ENCODE measurements at regions not wholly inside any gene's neighbourhood (a gene's known extent, or its start where the extent isn't known, plus 50 kb on each side); places are given as distances from the start of the nearest gene placed in this dataset.

DNA sequence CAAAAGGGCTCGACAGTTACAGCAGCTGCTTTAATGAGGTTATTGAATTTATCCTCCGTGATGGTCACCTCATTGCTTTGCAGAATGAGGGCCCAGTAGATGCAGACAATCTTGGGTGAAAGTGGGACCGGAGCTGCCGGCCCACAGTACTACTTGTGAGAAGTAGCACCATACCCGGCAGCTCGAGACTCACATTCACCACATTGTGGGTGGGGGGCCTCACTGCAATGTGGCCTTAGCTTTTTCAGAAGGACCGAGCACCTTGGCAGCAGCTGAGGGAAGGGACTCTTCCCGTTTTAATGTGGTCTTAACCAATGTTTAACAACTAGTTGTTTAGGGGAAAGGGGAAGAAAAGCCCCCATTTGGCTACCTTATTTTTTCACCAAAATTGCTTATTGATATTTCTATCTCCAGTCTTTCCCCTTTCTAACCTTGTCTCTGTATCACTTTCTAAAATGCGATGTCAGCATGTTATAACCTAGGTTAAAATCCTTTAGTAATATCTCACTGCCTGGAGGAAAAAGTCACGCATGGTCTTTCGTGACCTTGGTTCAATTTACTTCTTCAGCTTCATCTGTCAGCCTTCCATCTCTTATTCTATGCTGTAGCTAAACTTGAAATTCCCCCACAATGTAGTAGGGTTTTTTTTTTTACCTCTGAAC lies 87.4 kb upstream of the PHYHIPL start:
- DNase-seq (ENCODE audit: low spot score): no peak

DNA sequence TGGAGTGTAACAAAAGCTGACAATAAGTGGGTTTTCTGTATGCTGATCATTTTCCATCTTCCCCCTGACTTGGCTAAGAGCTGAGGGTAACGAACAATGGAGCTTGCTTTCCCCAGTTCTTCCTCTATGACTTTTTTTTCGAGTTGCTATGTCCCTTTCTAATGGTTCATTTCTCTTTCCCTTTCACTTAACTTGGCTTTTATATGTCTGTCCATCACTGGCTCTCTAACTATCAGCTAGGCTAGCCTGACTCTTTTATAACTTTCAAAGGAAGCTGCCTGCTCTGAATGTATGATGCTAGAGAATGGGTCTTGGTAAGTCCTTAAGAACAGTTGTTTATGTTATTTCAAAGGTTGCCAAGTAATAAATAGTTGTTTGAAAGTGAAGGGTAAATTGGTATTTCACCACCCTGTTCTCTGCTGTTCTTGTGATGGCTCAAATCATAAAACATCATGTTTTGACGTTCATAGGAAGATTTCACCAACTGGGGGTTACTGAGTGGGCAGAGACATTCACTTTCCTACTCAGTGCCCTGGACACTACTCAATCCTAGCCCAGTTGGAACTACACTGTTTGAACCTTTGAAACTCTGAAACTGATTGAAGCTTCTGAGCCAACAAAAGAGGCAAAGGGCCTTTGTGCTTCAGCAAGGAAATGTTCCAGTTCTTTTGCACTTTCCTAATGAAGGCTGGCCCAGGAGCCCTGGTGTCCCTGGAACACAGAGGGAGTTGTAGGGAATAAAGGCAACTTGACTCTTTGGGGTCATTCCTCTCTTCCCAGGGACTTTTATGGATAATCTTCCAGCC lies 85.4 kb upstream of the PHYHIPL start:
- DNase-seq (ENCODE audit: low spot score): no peak

DNA sequence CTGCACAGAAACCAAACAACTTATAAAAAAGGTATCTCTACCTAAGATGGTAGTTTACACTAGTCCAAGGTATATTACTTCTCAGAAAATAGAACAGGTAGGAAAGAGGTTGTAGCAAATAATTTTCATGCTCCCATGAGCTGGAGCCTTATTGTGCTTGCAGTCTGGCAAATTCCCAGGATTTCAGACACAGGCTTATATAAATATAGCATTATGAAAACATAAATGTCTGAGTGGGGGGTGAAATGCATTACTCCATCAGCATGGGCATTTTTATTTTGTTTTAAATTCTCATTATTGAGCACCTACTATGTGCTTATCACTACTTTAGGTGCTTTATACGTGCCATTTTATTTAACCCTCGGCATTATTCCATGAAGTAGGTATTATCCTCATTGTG lies 83.0 kb upstream of the PHYHIPL start:
- no peak for DNase-seq (ENCODE audit: low spot score)

DNA sequence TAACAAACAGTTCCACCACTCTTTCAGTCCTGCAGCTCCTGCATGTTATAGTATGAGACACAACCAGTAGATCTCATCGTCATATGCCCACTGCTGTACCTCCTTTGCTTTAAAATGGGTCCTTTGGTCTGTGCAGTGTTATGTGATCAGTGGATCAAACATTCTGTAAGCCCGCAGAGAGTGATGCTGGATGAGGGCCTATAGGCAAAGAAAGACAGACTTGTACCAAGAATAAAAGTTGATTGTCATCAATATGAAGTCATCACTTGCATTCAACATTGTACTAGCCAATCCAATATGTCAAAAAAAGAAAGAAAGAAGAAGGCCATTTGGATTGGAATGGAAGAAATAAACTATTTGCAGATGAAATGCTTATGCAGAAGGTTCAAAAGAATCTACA lies 79.8 kb upstream of the PHYHIPL start:
- DNase-seq (ENCODE audit: low spot score): no peak

DNA sequence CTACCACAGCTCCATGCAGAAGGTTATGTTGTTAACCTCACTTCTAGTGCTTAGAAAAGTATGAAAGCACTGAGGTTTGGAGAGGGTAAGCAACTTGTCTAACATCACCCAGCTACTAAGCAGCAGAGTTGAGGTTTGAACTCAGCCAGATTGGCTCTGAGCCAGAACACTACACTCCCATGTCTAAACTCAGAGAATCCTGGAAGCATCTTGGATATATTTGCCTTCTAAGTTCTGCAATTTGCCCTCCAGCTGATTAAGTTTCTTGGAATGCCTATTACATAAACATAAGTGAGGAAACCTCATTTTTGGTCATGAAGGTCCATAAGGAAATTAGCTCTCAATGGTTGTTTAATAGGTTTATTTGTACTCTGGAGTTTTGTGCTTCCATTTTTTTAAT lies 78.1 kb upstream of the PHYHIPL start:
- no peak for DNase-seq (ENCODE audit: low spot score)

DNA sequence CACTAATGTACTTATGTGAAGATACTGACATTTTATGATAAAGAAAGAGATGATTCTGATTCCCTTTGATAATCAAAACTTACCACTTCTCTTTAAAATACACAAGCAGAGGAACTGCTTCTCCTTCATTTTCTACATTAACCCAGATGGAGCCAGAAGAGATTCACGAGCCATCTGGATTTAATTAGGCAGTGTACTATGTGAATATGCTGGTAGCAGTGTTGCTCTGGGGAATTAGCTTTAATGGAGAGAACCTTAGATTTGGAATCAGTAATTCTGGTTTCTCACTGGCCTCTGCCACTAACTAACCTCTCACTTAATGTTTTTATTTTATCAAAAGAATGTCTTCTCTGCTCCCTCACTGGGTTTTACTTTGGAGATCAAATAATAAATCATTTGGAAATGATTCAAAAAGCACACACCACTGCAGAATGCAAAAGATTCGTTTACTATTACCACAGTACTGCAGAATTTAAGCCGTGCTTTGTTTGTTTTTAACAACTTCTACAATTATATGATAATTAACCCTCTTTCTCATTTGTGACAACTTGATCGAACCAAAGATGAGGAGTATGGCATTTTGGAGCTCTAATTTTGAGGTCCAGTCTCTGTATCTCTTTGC lies 77.5 kb upstream of the PHYHIPL start:
- no peak for DNase-seq (ENCODE audit: low spot score)

DNA sequence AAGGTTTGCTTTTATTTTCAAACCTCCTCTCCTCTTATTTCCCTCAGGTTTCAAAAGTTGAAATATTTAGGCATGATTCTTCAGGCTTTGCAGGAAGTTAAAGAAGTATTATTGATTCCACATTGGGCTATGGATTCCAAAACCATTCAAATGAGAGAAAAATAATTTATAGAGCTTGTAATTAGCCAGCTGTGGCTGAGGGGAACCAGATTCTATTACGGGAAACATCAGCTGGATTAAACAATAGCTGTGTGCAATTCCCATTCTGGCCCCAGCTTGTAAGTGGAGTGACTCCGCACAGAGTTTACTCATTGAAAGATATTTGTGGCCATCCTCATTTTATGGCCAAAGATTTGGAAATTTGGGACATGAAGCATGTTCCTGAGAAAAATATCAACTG lies 77.0 kb upstream of the PHYHIPL start:
- no peak for DNase-seq (ENCODE audit: low spot score)

DNA sequence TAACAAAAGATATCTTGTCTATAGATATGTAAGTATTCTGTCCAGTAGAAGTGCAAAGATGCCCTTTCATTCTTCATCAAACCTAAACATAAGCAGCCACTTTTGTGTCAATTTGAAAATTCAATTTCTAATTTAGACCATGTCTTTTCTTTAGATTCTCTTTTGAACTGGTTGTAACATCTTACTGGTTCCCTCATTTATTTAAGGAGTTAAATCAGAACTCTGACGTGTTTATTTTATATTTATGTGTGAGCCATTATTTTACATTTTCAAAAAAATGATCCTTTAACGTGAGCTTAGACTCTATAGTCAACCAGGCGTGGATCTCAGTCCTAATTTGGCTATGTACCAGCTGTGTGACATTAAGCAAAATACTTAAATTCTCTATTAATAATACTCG lies 74.0 kb upstream of the PHYHIPL start:
- no peak for DNase-seq (ENCODE audit: low spot score)

DNA sequence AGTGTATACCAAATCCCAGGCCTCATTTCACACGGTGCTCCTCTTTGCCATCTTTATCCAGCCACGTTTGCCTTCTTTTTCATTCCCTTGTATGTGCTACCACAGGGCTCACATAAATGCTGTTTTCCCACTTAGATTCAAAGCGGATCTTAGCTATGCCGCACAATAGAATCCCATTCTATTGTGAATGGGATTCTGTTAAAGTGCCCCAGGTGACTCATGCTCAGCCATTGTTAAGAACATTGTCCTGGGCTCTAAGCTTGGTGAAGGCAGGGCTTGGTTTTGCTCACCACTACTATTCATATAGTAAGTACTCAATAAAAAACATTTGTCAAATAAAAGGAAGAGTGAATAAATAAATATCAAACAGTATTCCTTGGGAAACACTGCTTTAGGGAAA lies 72.3 kb upstream of the PHYHIPL start:
- DNase-seq (ENCODE audit: low spot score): no peak

DNA sequence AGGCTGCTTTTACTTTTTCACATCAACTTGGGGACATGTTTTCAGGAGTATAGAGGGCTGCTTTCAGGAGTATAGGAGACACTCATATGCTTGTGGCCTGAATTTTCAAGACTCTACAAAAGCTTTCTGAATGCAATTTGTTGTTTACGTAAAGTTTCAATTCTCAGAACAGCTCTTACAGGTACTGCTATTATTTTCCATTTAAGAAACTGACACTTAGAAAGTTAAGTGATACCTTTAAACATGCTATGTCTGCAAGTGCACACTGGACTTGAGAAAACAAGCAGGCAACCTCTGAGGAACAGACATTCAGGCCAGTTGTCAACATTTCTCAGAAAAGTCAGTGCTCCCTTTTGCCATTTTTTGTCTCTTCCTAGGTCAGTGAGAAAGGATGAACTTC lies 70.0 kb upstream of the PHYHIPL start:
- DNase-seq (ENCODE audit: low spot score): no peak

DNA sequence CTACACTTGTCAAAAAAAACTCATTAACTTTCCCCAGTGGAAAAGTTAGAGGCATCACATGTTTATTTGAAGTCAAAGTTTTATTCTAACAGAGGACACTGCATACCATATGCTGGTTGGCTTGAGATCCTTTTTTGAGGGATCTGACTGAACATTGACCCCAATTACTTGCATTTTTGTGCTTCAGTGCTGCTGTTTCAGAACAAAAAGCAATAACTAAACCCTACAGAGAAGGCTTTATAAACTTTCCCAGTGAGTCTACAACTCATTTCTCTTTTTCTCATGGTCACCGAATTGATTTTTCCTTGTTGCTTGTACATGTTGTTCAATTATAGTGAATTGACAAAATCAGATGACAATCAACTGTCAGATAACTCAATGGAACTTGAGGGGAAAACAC lies 69.3 kb upstream of the PHYHIPL start:
- no peak for DNase-seq (ENCODE audit: low spot score)

DNA sequence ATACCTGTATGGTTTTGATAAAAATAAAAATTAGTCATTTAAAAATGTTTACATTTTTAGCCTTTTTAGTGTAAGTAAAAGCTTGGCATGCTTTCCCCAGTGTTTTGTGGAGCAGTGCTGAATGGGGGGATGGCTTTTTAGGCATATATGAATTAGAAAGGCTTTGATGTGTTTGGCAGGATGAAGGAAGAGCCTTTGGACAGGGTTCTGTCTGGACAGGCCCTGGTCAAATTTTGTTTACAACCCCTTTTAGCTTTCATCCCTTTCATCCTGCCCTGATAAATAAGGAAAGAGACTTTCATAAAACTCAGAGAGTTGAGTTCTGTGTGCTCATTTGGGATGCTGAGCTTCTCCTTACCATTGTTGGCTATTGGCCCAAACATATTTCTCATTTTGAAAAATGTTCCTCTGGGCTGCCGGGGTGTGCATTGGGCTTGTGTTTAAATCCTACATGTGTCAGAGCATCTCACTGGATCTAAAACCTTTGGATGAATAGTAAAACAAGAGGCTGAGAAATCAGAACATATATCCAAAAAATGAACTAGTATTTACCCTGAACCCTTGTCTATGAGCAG lies 68.1 kb upstream of the PHYHIPL start:
- DNase-seq (ENCODE audit: low spot score): no peak

DNA sequence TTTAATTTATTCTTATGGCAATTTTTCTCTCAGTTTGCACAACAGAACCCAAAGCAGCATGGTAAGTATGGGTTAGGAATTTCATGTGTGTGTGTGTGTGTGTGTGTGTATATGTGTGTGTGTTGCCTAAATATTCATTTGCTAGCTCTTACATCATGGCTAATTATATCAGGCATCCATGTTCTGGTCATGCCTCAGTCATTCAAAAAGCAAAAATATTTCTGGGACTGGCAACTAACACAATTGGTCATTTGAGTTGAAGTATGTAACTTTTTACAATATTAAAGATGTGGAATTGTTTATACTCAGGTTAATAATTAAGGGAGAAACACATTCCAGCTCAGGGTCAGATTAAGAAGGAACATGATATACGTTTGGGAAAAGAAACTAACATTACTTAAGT lies 67.6 kb upstream of the PHYHIPL start:
- DNase-seq (ENCODE audit: low spot score): no peak

DNA sequence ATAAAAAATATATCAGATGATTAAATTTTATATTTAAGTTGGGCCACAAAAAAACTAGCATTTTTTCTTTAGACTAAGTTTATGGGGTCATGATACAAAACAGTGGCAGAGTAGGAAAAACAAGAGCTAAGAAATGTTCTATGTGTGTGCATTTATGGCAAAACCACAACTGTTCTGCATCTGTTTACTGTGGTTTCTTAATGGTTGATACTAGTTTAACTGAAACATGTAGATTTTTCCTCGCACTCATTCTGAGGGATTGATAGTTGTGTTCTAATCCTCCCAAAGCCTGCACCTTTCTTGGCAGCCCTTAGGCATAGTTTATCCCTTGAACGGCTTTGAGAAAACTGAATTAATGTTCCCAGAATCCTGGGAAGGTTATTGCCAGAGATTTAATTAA lies 66.6 kb upstream of the PHYHIPL start:
- no peak for DNase-seq (ENCODE audit: low spot score)

DNA sequence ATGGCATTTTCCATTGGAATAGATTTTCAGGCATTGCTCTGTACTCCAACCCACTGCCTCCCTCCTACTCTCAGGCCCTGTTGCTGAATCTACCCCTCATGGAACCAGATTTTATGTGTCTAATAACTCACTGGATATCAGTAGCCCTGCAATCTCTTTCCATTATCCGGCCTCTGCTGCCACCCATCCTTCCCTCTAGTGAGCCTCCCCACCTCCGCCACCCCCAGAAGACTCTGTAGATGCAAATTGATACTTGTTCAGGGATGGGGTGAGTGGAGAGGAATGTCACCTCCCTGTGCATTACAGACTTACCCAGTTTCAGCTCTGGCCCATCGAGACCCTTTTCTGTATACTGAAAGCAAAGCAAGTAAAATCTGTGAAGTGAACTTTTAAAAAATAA lies 52.3 kb upstream of the PHYHIPL start:
- no peak for DNase-seq (ENCODE audit: low spot score)

DNA sequence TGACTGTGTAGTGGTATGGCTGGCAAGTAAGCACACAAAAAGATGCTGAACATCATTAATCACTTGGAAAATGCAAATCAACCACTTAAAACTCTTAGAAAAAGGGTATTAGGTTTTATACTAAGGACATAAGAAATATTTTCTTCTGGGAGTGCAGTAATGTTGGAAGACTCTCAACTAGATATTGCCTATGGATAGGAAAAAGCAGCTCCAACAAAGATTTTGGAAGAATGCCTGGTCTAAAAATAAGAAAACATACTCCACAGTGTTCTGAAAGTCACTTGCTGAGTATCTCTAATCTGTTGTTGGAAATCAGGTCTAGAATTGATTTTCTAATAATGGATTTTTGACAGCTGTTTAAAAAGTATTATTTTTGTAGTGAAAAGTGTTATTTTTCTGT lies 50.8 kb upstream of the PHYHIPL start:
- DNase-seq (ENCODE audit: low spot score): no peak

DNA sequence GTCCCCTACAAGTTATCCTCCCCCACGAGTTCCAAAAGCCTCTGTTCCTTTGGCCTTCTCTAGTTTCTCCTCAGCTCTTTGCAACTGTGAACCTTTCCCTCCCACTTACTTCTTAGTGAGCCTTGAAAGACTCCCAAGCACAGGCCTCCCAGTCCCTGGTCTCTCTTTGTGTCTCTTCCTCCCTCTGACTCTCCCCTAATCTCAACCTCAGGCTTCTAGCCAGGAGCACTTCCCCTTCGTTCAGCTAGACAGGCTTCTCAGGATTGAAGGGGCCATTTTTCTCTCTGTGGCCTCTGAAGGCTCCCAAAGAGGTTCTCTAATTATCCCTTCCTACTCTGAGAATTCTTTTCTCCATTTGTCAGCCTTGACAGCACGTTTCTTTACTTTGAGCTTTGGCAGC lies 50.2 kb upstream of the PHYHIPL start:
- DNase-seq (ENCODE audit: low spot score): no peak
